PC-3 (cell line): ENCODE measurements at regions not wholly inside any gene's neighbourhood (a gene's known extent, or its start where the extent isn't known, plus 50 kb on each side); places are given as distances from the start of the nearest gene placed in this dataset.

Source experiments
- ATAC-seq: fragments of 200-7000 bp; cut with Tn5 transposase; 2 replicates; pipeline ENCODE4 v1.9.1; 2020; ENCODE audit warnings: mild to moderate bottlenecking, moderate library complexity
- BruUV-seq: library from RNA; stranded (reverse); fragments of 400-500 nt; replicated peaks from 2 replicates; lab custom pipeline; 2021; lab: Mats Ljungman, UMichigan
- CTCF ChIA-PET: fragments of 300-600 bp; sonication (Branson Sonifier 250); formaldehyde crosslinking; loops from one replicate; lab custom pipeline; 2022; ENCODE audit warnings: antibody characterized with exemption; lab: Charles Lee
- POLR2A ChIA-PET: fragments of 300-600 bp; sonication (Branson Sonifier 250); formaldehyde crosslinking; loops from one replicate; lab custom pipeline; 2022; ENCODE audit warnings: antibody characterized with exemption; ENCODE audit not compliant: unreplicated experiment; lab: Charles Lee
- DNase-seq: peaks from one replicate; pipeline ENCODE4 v3.0.0-alpha.2; 2015
- H2AFZ ChIP-seq: fragments of 300-600 bp; sonication (generic); 2 replicates; pipeline ENCODE4 v1.6.0; 2016; ENCODE audit warnings: antibody characterized with exemption, low read length
- H3F3A ChIP-seq: fragments of 300-600 bp; sonication (generic); one replicate; pipeline ENCODE4 v1.6.0; 2017; ENCODE audit warnings: antibody characterized with exemption, low read length, control low read depth, mild to moderate bottlenecking; ENCODE audit not compliant: unreplicated experiment
- H3K27ac ChIP-seq: fragments of 300-600 bp; sonication (generic); 2 replicates; pipeline ENCODE4 v1.5.1; 2016; ENCODE audit warnings: mild to moderate bottlenecking, low read length
- H3K27me3 ChIP-seq: fragments of 300-600 bp; sonication (generic); 2 replicates; pipeline ENCODE4 v1.6.1; 2016; ENCODE audit warnings: low read length, mixed read lengths
- H3K36me3 ChIP-seq: fragments of 300-600 bp; sonication (generic); 2 replicates; pipeline ENCODE4 v1.6.1; 2016; ENCODE audit warnings: low read depth, mixed run types, low read length, mixed read lengths
- H3K4me1 ChIP-seq: fragments of 300-600 bp; sonication (generic); 2 replicates; pipeline ENCODE4 v1.5.1; 2016; ENCODE audit warnings: low read length; ENCODE audit not compliant: insufficient read depth
- H3K4me2 ChIP-seq: fragments of 300-600 bp; sonication (generic); 2 replicates; pipeline ENCODE4 v1.6.0; 2016; ENCODE audit warnings: low read length
- H3K4me3 ChIP-seq: fragments of 300-600 bp; sonication (generic); 2 replicates; pipeline ENCODE4 v1.5.1; 2016; ENCODE audit warnings: mild to moderate bottlenecking, low read length, mixed read lengths
- H3K79me2 ChIP-seq: fragments of 300-600 bp; sonication (generic); 2 replicates; pipeline ENCODE4 v1.6.1; 2017; ENCODE audit warnings: low read length, mixed read lengths
- H3K9ac ChIP-seq: fragments of 300-600 bp; sonication (generic); 2 replicates; pipeline ENCODE4 v1.6.0; 2016; ENCODE audit warnings: mild to moderate bottlenecking, low read length
- H3K9me2 ChIP-seq: fragments of 300-600 bp; sonication (generic); replicated peaks from 2 replicates; pipeline ENCODE4 v1.6.1; 2016; ENCODE audit warnings: mixed run types, low read length, mixed read lengths
- H3K9me3 ChIP-seq: fragments of 300-600 bp; sonication (generic); 2 replicates; pipeline ENCODE4 v1.6.1; 2016; ENCODE audit warnings: low read length, mixed read lengths
- H4K20me1 ChIP-seq: fragments of 300-600 bp; sonication (generic); 2 replicates; pipeline ENCODE4 v1.6.1; 2016; ENCODE audit warnings: low read length, mixed read lengths
- CTCF ChIP-seq: fragments of 300-600 bp; sonication (generic); conservative IDR thresholded peaks from 2 replicates; pipeline ENCODE4 v1.5.1; 2017; ENCODE audit warnings: antibody characterized with exemption, low read depth, mild to moderate bottlenecking, low read length
- EZH2 ChIP-seq: fragments of 300-600 bp; sonication (generic); IDR thresholded peaks from one replicate; pipeline ENCODE4 v1.6.1; 2017; ENCODE audit warnings: antibody characterized with exemption, mild to moderate bottlenecking, low read length; ENCODE audit not compliant: unreplicated experiment
- EZH2phosphoT487 ChIP-seq: fragments of 300-600 bp; sonication (generic); IDR thresholded peaks from 2 replicates; pipeline ENCODE4 v1.6.1; 2018; ENCODE audit warnings: mild to moderate bottlenecking, antibody characterized with exemption, low read length, borderline replicate concordance
- intact Hi-C: fragments of 100-400 bp; cut with micrococcal nuclease; formaldehyde crosslinking; loops from 2 replicates; pipeline ENCODE4 v1.9.0; 2023

- intact Hi-C loops, result loop anchor here (5.0 to 10.0 kb wide), 2 partner anchors 204 to 727 kb away; no protein-coding TSS in a partner anchor
- no peak overlapping the region for H3K27ac ChIP-seq
- BruUV-seq, result no TSS peak
- no peaks in the 10 kb centered on the region for H3K9me3 ChIP-seq
- H3F3A ChIP-seq, result no peaks in the 10 kb centered on the region
- H3K27me3 ChIP-seq, result no peaks in the 10 kb centered on the region
- H3K36me3 ChIP-seq, result no peaks in the 10 kb centered on the region
- H3K4me2 ChIP-seq, result no peak overlapping the region
- ATAC-seq (no peak), DNase-seq (no peak)
- H3K9ac ChIP-seq, result no peak overlapping the region
- TF ChIP-seq EZH2phosphoT487, result no peak
- TF ChIP-seq CTCF, result no peak
- TF ChIP-seq EZH2, result no peak
- no peaks in the 10 kb centered on the region for H3K4me1 ChIP-seq
- no peak overlapping the region for H2AFZ ChIP-seq
- ChIA-PET POLR2A (no interaction called here), CTCF (no interaction called here)
- no peaks in the 10 kb centered on the region for H4K20me1 ChIP-seq
- no peaks in the 10 kb centered on the region for H3K9me2 ChIP-seq
- H3K79me2 ChIP-seq, result no peaks in the 10 kb centered on the region
- H3K4me3 ChIP-seq, result no peak overlapping the region
These were observed 439.1 kb downstream of the PLA2G4A start for GRCh38 chr1:187267827-187268226.

GRCh38 chr1:187270256-187270655, 441.5 kb downstream of the PLA2G4A start:
- Histone ChIP-seq H3K4me1 (no peaks in the 10 kb centered on the region), H4K20me1 (no peaks in the 10 kb centered on the region), H3K36me3 (no peaks in the 10 kb centered on the region), H3K9me3 (no peaks in the 10 kb centered on the region), H3K9me2 (no peaks in the 10 kb centered on the region), H3K4me3 (no peak overlapping the region), H3K27me3 (no peaks in the 10 kb centered on the region), H3K4me2 (no peak overlapping the region), H3F3A (no peaks in the 10 kb centered on the region), H2AFZ (no peak overlapping the region), H3K27ac (no peak overlapping the region), H3K79me2 (no peaks in the 10 kb centered on the region), H3K9ac (no peak overlapping the region)
- ChIA-PET POLR2A (no interaction called here), CTCF (no interaction called here)
- intact Hi-C loops, result no loop called here
- ATAC-seq (no peak), DNase-seq (no peak)
- no peak for TF ChIP-seq CTCF
- TF ChIP-seq EZH2phosphoT487, result no peak
- no peak for TF ChIP-seq EZH2
- no TSS peak for BruUV-seq

GRCh38 chr1:187275346-187275745, 446.6 kb downstream of the PLA2G4A start:
- DNase-seq (no peak), ATAC-seq (no peak)
- H2AFZ ChIP-seq, result no peak overlapping the region
- no peak overlapping the region for H3K4me3 ChIP-seq
- POLR2A ChIA-PET, result no interaction called here
- H3K9ac ChIP-seq, result no peak overlapping the region
- H3F3A ChIP-seq, result no peaks in the 10 kb centered on the region
- H3K9me2 ChIP-seq, result no peaks in the 10 kb centered on the region
- TF ChIP-seq EZH2, result no peak
- no peak for TF ChIP-seq EZH2phosphoT487
- TF ChIP-seq CTCF, result no peak
- no peaks in the 10 kb centered on the region for H3K27me3 ChIP-seq
- no peaks in the 10 kb centered on the region for H3K4me1 ChIP-seq
- H3K9me3 ChIP-seq, result no peaks in the 10 kb centered on the region
- CTCF ChIA-PET, result no interaction called here
- H3K27ac ChIP-seq, result no peak overlapping the region
- H3K79me2 ChIP-seq, result no peaks in the 10 kb centered on the region
- H3K36me3 ChIP-seq, result no peaks in the 10 kb centered on the region
- no peaks in the 10 kb centered on the region for H4K20me1 ChIP-seq
- intact Hi-C loops, result no loop called here
- BruUV-seq, result no TSS peak
- H3K4me2 ChIP-seq, result no peak overlapping the region
